ENCODE measurements at regions not wholly inside any gene's neighbourhood (a gene's known extent, or its start where the extent isn't known, plus 50 kb on each side); places are given as distances from the start of the nearest gene placed in this dataset.

DNA sequence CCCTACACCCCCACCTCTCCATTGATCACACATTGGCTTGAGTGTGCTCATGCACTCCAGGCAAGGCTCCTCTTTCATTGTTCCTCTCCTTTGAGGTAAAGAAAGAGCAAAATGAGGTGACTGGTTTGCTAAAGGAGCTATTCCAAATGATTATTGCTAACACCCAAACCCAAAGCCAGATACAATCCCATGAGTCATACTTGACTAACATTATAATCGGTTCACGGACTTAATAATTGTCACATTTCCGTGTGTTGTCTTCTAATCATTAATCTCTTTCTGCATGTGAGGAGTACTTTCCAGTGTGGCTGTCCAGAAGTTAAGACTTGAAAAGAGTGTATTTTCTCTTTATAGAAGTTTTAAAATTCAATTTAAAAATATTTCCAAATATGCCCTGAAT, 174.3 kb upstream of the SFRP2 start:
- DNase-seq = no peak
- Mint-ChIP-seq H3K27ac (no peak overlapping the region), H3K9me3 (peaks cover 0 to 7% (median 1%) of the 10 kb centered on the region in 8 donors), H3K36me3 (no peaks in the 10 kb centered on the region), H3K4me1 (no peaks in the 10 kb centered on the region), H3K4me3 (no peak overlapping the region), H3K27me3 (peaks cover 0 to 4% of the 10 kb centered on the region in 2 donors)
- Histone ChIP-seq H3K4me3 (ENCODE audit: low read length in 2 of 2) (no peak overlapping the region), H3K4me1 (ENCODE audit: insufficient read depth, low read length) (no peaks in the 10 kb centered on the region), H3K9me3 (ENCODE audit: control insufficient read depth in 1 of 2, low read length in 2 of 2) (no peaks in the 10 kb centered on the region), H3K27me3 (ENCODE audit: insufficient read depth, low read length) (no peaks in the 10 kb centered on the region), H3K36me3 (ENCODE audit: insufficient read depth, low read length) (no peaks in the 10 kb centered on the region), H3K27ac (ENCODE audit: low read depth, low read length) (no peak overlapping the region)
- intact Hi-C loops (cut with micrococcal nuclease) = no loop called here
- CTCF ChIA-PET (ENCODE audit: partially characterized antibody) = interaction anchor here (1.0 kb wide), 1 partner anchor 589 kb away, joined by 3 read pairs; no protein-coding TSS in a partner anchor
- POLR2A ChIA-PET (ENCODE audit: partially characterized antibody) = no interaction called here

DNA sequence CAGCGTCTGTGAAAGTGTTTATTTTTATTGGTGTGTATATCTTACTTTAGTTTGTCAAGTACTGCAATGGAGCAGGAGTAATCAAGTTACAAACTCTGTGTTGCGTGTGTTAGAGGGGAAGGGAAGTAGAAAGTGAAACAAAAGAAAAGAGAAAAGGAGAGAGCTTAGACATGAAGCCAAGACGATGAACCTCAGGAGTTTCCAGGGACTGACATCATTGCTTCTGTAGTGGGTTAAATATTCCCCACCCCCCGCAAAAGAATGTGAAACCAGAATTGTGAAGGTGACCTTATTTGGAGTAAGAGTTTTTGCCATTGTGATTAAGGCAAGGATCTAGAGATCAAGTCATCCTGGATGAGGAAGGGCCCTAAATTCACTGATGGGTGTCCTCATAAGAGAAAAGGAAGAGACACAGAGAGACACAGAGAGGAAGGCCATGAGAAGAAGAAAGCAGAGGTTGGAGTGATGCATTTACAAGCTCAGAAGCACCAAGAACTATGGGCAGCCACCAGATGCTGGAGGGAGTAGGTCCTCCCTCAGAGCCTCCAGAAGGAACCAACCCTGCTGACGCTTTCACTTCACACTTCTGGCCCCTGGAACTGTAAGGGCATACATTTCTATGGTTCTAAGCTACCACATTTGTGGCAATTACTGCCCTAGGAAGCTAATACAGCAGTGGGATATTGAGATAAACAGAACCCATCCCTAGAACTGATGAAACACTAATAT, 173.6 kb upstream of the SFRP2 start:
- no peak overlapping the region for H3K4me3 ChIP-seq (ENCODE audit: low read length in 2 of 2)
- H3K4me3 Mint-ChIP-seq = peak overlapping the region in 1 of 8 donors; percentile 26
- H3K4me1 ChIP-seq (ENCODE audit: insufficient read depth, low read length) = no peaks in the 10 kb centered on the region
- H3K36me3 Mint-ChIP-seq = no peaks in the 10 kb centered on the region
- ChIA-PET CTCF (ENCODE audit: partially characterized antibody) (interaction anchor here (1.0 kb wide), 1 partner anchor 590 kb away, joined by 3 read pairs; no protein-coding TSS in a partner anchor), POLR2A (ENCODE audit: partially characterized antibody) (no interaction called here)
- no peaks in the 10 kb centered on the region for H3K4me1 Mint-ChIP-seq
- H3K9me3 Mint-ChIP-seq = peaks cover 0 to 8% (median 3%) of the 10 kb centered on the region in 8 donors
- H3K27me3 Mint-ChIP-seq = peaks cover 0 to 4% of the 10 kb centered on the region in 2 donors
- no peaks in the 10 kb centered on the region for H3K9me3 ChIP-seq (ENCODE audit: control insufficient read depth in 1 of 2, low read length in 2 of 2)
- intact Hi-C loops (cut with micrococcal nuclease) = no loop called here
- H3K36me3 ChIP-seq (ENCODE audit: insufficient read depth, low read length) = no peaks in the 10 kb centered on the region
- H3K27me3 ChIP-seq (ENCODE audit: insufficient read depth, low read length) = no peaks in the 10 kb centered on the region
- no peak overlapping the region for H3K27ac Mint-ChIP-seq
- no peak for DNase-seq
- H3K27ac ChIP-seq (ENCODE audit: low read depth, low read length) = no peak overlapping the region

DNA sequence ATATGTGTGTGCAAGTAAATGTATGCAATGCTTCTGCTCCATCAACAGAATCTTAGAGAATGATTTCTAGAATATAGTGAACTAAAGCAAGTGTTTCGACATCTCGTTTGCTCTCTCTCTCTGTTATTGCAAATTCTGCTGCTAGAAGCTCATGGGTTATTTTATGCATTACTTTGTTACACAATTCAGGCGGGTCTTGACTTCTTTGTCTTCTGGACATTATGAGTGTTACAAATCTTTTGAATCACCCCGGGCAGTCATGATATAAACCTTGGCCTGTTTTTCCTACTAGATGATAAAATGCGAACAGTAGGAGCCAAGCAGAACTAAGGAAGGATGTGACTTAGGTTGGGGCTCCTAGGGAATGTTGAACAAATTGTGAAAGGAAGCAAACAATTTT, 166.4 kb upstream of the SFRP2 start:
- ChIA-PET POLR2A (ENCODE audit: partially characterized antibody) (no interaction called here), CTCF (ENCODE audit: partially characterized antibody) (no interaction called here)
- Mint-ChIP-seq H3K4me1 (peaks cover 4 to 7% (median 5%) of the 10 kb centered on the region in 4 donors), H3K36me3 (no peaks in the 10 kb centered on the region), H3K27ac (no peak overlapping the region), H3K4me3 (no peak overlapping the region), H3K27me3 (peaks cover 2% of the 10 kb centered on the region in 2 donors), H3K9me3 (peaks cover 0 to 9% (median 3%) of the 10 kb centered on the region in 8 donors)
- Histone ChIP-seq H3K27me3 (ENCODE audit: insufficient read depth, low read length) (no peaks in the 10 kb centered on the region), H3K27ac (ENCODE audit: low read depth, low read length) (no peak overlapping the region), H3K4me3 (ENCODE audit: low read length in 2 of 2) (no peak overlapping the region), H3K36me3 (ENCODE audit: insufficient read depth, low read length) (no peaks in the 10 kb centered on the region), H3K9me3 (ENCODE audit: control insufficient read depth in 1 of 2, low read length in 2 of 2) (no peaks in the 10 kb centered on the region), H3K4me1 (ENCODE audit: insufficient read depth, low read length) (peaks cover 7% of the 10 kb centered on the region)
- DNase-seq = no peak
- intact Hi-C loops (cut with micrococcal nuclease) = no loop called here

DNA sequence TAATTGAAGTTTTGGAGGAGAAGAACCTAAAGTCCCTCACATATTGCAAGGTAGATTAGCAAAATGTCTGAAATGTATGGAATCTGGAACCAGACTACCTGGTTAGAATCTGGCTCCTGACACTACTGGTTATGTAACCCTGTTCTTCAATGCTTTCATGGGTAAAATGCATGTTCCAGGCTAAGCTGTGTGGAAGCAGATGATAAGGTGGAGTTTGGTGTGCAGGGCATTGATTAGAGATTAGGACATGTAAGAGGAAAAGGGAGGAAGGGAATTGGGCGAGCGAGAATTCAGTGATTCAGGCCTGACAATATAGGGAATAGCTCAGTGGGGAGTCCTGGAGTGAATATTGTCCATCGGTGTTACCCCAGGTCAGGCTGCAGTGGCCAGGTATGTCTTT, 165.8 kb upstream of the SFRP2 start:
- Histone ChIP-seq H3K27ac (ENCODE audit: low read depth, low read length) (no peak overlapping the region), H3K36me3 (ENCODE audit: insufficient read depth, low read length) (no peaks in the 10 kb centered on the region), H3K4me1 (ENCODE audit: insufficient read depth, low read length) (peaks cover 13% of the 10 kb centered on the region), H3K9me3 (ENCODE audit: control insufficient read depth in 1 of 2, low read length in 2 of 2) (no peaks in the 10 kb centered on the region), H3K27me3 (ENCODE audit: insufficient read depth, low read length) (no peaks in the 10 kb centered on the region), H3K4me3 (ENCODE audit: low read length in 2 of 2) (no peak overlapping the region)
- Mint-ChIP-seq H3K27ac (no peak overlapping the region), H3K36me3 (no peaks in the 10 kb centered on the region), H3K27me3 (peaks cover 0 to 2% of the 10 kb centered on the region in 2 donors), H3K4me1 (peaks cover 10 to 13% (median 11%) of the 10 kb centered on the region in 4 donors), H3K9me3 (peaks cover 0 to 9% (median 3%) of the 10 kb centered on the region in 8 donors), H3K4me3 (no peak overlapping the region)
- ChIA-PET POLR2A (ENCODE audit: partially characterized antibody) (no interaction called here), CTCF (ENCODE audit: partially characterized antibody) (no interaction called here)
- no peak for DNase-seq
- intact Hi-C loops (cut with micrococcal nuclease) = no loop called here

DNA sequence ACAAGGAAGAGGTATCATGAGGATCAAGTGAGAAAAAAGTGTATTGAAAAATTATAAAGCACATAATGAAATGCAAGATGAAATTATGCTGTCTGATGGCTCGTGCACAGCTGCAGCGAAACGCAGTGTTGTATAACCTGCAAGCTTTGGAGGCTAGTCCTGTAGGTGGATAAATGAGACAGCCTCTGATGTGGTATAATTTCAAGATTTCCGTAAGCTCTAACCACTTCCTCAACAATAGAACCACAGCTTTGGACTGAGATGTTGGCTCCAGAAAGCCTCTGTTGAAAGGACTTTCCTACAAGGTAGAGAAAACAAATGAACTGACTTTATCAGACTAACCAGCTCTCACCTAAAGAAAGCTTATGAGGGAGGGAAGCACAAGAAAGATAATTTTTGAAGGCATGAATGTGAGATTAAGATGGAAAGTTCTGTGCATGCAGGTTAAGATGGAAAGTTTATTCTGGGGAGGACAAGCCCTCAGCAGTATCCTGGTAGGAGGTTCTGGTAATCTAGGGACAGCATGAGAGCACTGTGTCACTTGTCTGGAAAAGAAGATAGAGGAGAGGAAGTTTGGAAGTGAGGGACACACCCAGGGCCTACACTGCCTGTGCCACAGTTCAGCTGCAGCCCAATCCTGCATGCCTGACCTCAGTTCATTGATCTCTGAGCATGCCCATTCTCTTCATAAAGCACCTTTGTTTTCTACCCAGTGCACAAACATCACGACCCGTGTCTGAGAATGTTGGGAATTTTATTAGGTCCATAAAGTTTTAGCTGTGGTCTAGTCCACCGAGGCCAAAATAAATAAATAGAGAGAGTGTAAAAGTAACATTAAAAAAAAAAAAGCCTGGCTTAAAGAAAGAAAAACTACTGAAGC, 161.5 kb upstream of the SFRP2 start:
- peaks cover 23% of the 10 kb centered on the region for H3K4me1 ChIP-seq (ENCODE audit: insufficient read depth, low read length)
- Mint-ChIP-seq H3K27ac (peak overlapping the region in 3 of 7 donors; percentile 3 to 62 (median 38)), H3K9me3 (peaks cover 0 to 9% (median 8%) of the 10 kb centered on the region in 8 donors), H3K27me3 (peaks cover 0 to 6% of the 10 kb centered on the region in 2 donors), H3K4me3 (peak overlapping the region in 7 of 8 donors; percentile 2 to 57 (median 29)), H3K36me3 (no peaks in the 10 kb centered on the region), H3K4me1 (peaks cover 12 to 30% (median 21%) of the 10 kb centered on the region in 4 donors)
- ChIA-PET POLR2A (ENCODE audit: partially characterized antibody) (interaction anchor here (0.9 kb wide), 1 partner anchor 15 kb away, joined by 3 read pairs; no protein-coding TSS in a partner anchor), CTCF (ENCODE audit: partially characterized antibody) (no interaction called here)
- peak in 4 of 5 donors; percentile 33 to 61 (median 52) for DNase-seq
- no peaks in the 10 kb centered on the region for H3K27me3 ChIP-seq (ENCODE audit: insufficient read depth, low read length)
- H3K9me3 ChIP-seq (ENCODE audit: control insufficient read depth in 1 of 2, low read length in 2 of 2) = no peaks in the 10 kb centered on the region
- intact Hi-C loops (cut with micrococcal nuclease) = no loop called here
- H3K27ac ChIP-seq (ENCODE audit: low read depth, low read length) = no peak overlapping the region
- H3K36me3 ChIP-seq (ENCODE audit: insufficient read depth, low read length) = no peaks in the 10 kb centered on the region
- H3K4me3 ChIP-seq (ENCODE audit: low read length in 2 of 2) = no peak overlapping the region

DNA sequence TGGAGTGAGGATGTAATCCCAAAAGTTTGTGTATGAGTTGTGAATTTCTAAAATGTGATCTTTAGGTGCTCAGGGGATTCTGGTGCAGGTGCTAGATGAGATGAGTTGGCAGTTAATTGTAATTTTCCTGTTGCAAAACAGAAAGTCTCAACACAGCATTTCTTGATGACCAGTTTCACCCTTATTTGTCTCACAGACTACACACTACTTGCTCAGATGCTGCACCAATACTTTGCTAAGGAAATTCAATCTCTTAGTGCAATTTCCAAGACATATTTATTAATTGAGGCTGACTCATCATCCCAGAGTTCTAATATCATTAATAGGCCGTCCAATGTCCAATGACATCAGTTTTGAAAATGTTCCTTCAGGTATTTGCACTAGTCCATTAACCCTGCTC, 159.2 kb upstream of the SFRP2 start:
- Histone ChIP-seq H3K4me1 (ENCODE audit: insufficient read depth, low read length) (peaks cover 23% of the 10 kb centered on the region), H3K27me3 (ENCODE audit: insufficient read depth, low read length) (no peaks in the 10 kb centered on the region), H3K36me3 (ENCODE audit: insufficient read depth, low read length) (no peaks in the 10 kb centered on the region), H3K27ac (ENCODE audit: low read depth, low read length) (no peak overlapping the region), H3K4me3 (ENCODE audit: low read length in 2 of 2) (no peak overlapping the region), H3K9me3 (ENCODE audit: control insufficient read depth in 1 of 2, low read length in 2 of 2) (no peaks in the 10 kb centered on the region)
- Mint-ChIP-seq H3K36me3 (no peaks in the 10 kb centered on the region), H3K27me3 (peaks cover 0 to 5% of the 10 kb centered on the region in 2 donors), H3K4me3 (no peak overlapping the region), H3K4me1 (peaks cover 12 to 30% (median 21%) of the 10 kb centered on the region in 4 donors), H3K9me3 (peaks cover 0 to 10% (median 8%) of the 10 kb centered on the region in 8 donors), H3K27ac (no peak overlapping the region)
- CTCF ChIA-PET (ENCODE audit: partially characterized antibody) = no interaction called here
- POLR2A ChIA-PET (ENCODE audit: partially characterized antibody) = no interaction called here
- intact Hi-C loops (cut with micrococcal nuclease) = no loop called here
- DNase-seq = no peak

DNA sequence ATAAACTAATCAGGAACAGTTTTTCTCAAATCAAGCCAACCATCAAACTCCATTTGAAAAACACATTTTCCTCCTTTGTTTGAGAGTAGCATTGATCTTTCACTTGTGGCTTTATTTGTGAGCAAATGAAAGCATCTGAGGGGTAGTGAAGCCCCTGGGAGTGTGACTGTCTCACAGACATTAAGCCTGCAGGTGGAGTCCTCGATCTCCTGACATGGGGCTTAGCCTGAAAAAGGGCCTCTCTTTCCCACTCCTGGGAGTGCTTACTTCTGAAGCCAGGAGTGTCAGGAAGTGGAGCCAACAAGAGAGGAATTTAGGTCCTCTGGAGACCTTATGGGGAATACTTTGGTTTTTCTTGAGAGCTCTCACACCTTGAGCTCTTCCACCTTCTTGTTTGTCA, 158.2 kb upstream of the SFRP2 start:
- H3K4me3 Mint-ChIP-seq = no peak overlapping the region
- peaks cover 0 to 5% of the 10 kb centered on the region in 2 donors for H3K27me3 Mint-ChIP-seq
- peaks cover 23% of the 10 kb centered on the region for H3K4me1 ChIP-seq (ENCODE audit: insufficient read depth, low read length)
- intact Hi-C loops (cut with micrococcal nuclease) = no loop called here
- no peak for DNase-seq
- no peaks in the 10 kb centered on the region for H3K9me3 ChIP-seq (ENCODE audit: control insufficient read depth in 1 of 2, low read length in 2 of 2)
- H3K36me3 ChIP-seq (ENCODE audit: insufficient read depth, low read length) = no peaks in the 10 kb centered on the region
- ChIA-PET CTCF (ENCODE audit: partially characterized antibody) (no interaction called here), POLR2A (ENCODE audit: partially characterized antibody) (no interaction called here)
- H3K27ac ChIP-seq (ENCODE audit: low read depth, low read length) = no peak overlapping the region
- H3K4me3 ChIP-seq (ENCODE audit: low read length in 2 of 2) = no peak overlapping the region
- peak overlapping the region in 1 of 7 donors; percentile 59 for H3K27ac Mint-ChIP-seq
- H3K36me3 Mint-ChIP-seq = no peaks in the 10 kb centered on the region
- peaks cover 0 to 10% (median 8%) of the 10 kb centered on the region in 8 donors for H3K9me3 Mint-ChIP-seq
- H3K4me1 Mint-ChIP-seq = peaks cover 12 to 30% (median 21%) of the 10 kb centered on the region in 4 donors
- H3K27me3 ChIP-seq (ENCODE audit: insufficient read depth, low read length) = no peaks in the 10 kb centered on the region
